Astrocyte (in vitro differentiated cells and primary cell): ENCODE measurements at regions not wholly inside any gene's neighbourhood (a gene's known extent, or its start where the extent isn't known, plus 50 kb on each side); places are given as distances from the start of the nearest gene placed in this dataset.

Experiments used
- DNase-seq: peaks from one replicate; pipeline ENCODE4 v3.0.0-alpha.2; 2010; ENCODE audit warnings: low read depth
- FAIRE-seq: peaks from 2 replicates; lab custom pipeline; 2011; peaks lifted over from hg19 to GRCh38; lab: Jason Lieb, UNC
- H2AFZ ChIP-seq: 2 replicates; pipeline ENCODE4 v1.6.0; 2012; ENCODE audit warnings: low read depth, low read length, inconsistent platforms
- H3K27ac ChIP-seq: 2 replicates; pipeline ENCODE4 v1.5.1; 2011; ENCODE audit warnings: low read depth, low read length, inconsistent platforms
- H3K27me3 ChIP-seq: 2 replicates; pipeline ENCODE4 v1.6.0; 2011; ENCODE audit warnings: low read length, inconsistent platforms; ENCODE audit not compliant: insufficient read depth
- H3K36me3 ChIP-seq: 2 replicates; pipeline ENCODE4 v1.5.1; 2011; ENCODE audit warnings: low read length, inconsistent platforms; ENCODE audit not compliant: insufficient read depth
- H3K4me1 ChIP-seq: 2 replicates; pipeline ENCODE4 v1.5.1; 2011; ENCODE audit warnings: low read length, inconsistent platforms; ENCODE audit not compliant: insufficient read depth
- H3K4me2 ChIP-seq: 2 replicates; pipeline ENCODE4 v1.6.0; 2012; ENCODE audit warnings: low read length, inconsistent platforms
- H3K4me3 ChIP-seq: 2 replicates; pipeline ENCODE4 v1.5.1; 2011; ENCODE audit warnings: low read depth, mild to moderate bottlenecking, low read length, inconsistent platforms; ENCODE audit not compliant: insufficient read depth
- H3K79me2 ChIP-seq: 2 replicates; pipeline ENCODE4 v1.6.0; 2012; ENCODE audit warnings: mild to moderate bottlenecking, low read length, inconsistent platforms; ENCODE audit not compliant: insufficient read depth
- H3K9ac ChIP-seq: 2 replicates; pipeline ENCODE4 v1.6.0; 2012; ENCODE audit warnings: mild to moderate bottlenecking, low read length, inconsistent platforms
- H3K9me3 ChIP-seq: 2 replicates; pipeline ENCODE4 v1.5.1; 2012; ENCODE audit warnings: low read depth, mild to moderate bottlenecking, low read length, inconsistent platforms; ENCODE audit not compliant: insufficient read depth
- H4K20me1 ChIP-seq: 2 replicates; pipeline ENCODE4 v1.6.0; 2012; ENCODE audit warnings: low read length, inconsistent platforms; ENCODE audit not compliant: insufficient read depth
- H3K27ac Mint-ChIP-seq: one replicate; pipeline ENCODE4 v1.8.0; 2021; ENCODE audit warnings: mild to moderate bottlenecking, mixed read lengths; ENCODE audit not compliant: unreplicated experiment
- H3K27me3 Mint-ChIP-seq: one replicate; pipeline ENCODE4 v1.8.0; 2021; ENCODE audit warnings: low read depth, mixed read lengths; ENCODE audit not compliant: unreplicated experiment
- H3K36me3 Mint-ChIP-seq: one replicate; pipeline ENCODE4 v1.8.0; 2021; ENCODE audit warnings: low read depth, mixed read lengths; ENCODE audit not compliant: unreplicated experiment
- H3K4me1 Mint-ChIP-seq: one replicate; pipeline ENCODE4 v1.8.0; 2021; ENCODE audit warnings: low read depth, mixed read lengths; ENCODE audit not compliant: unreplicated experiment
- H3K4me3 Mint-ChIP-seq: one replicate; pipeline ENCODE4 v1.8.0; 2021; ENCODE audit warnings: mild to moderate bottlenecking, moderate library complexity, mixed read lengths; ENCODE audit not compliant: unreplicated experiment
- H3K9me3 Mint-ChIP-seq: one replicate; pipeline ENCODE4 v1.8.0; 2021; ENCODE audit warnings: mild to moderate bottlenecking, mixed read lengths; ENCODE audit not compliant: unreplicated experiment
- EZH2 ChIP-seq: IDR thresholded peaks from 2 replicates; pipeline ENCODE4 v1.6.1; 2012; ENCODE audit warnings: mild to moderate bottlenecking, low read length, inconsistent platforms; ENCODE audit not compliant: insufficient read depth
- TF ChIP-seq, protein P1 (sequence below): IDR thresholded peaks from 2 replicates; pipeline ENCODE4 v1.5.1; 2011; ENCODE audit warnings: low read depth, mild to moderate bottlenecking, inconsistent platforms, low read length, moderate library complexity; ENCODE audit not compliant: insufficient read depth

DNA sequence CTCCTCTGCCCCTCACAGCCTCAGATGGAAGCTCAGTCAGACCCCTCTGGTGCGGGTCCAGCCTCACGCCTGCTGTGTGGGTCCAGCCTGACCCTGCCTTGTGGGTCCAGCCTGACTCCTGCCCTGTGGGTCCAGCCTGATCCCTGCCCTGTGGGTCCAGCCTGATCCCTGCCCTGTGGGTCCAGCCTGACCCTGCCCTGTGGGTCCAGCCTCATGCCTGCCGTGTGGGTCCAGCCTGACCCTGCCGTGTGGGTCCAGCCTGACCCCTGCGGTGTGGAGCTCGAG is 445.3 kb downstream of the BRD1 start:
- no peaks in the 10 kb centered on the region for H3K36me3 Mint-ChIP-seq
- Histone ChIP-seq H4K20me1 (no peaks in the 10 kb centered on the region), H3K4me3 (no peak overlapping the region), H3K9me3 (peaks cover 16% of the 10 kb centered on the region), H3K27ac (no peak overlapping the region), H3K27me3 (no peaks in the 10 kb centered on the region), H3K79me2 (no peaks in the 10 kb centered on the region), H2AFZ (no peak overlapping the region), H3K9ac (no peak overlapping the region), H3K4me1 (no peaks in the 10 kb centered on the region), H3K4me2 (no peak overlapping the region), H3K36me3 (no peaks in the 10 kb centered on the region)
- H3K27ac Mint-ChIP-seq: no peak overlapping the region
- H3K9me3 Mint-ChIP-seq: peaks cover 16% of the 10 kb centered on the region
- peaks cover 8% of the 10 kb centered on the region for H3K27me3 Mint-ChIP-seq
- no peak overlapping the region for H3K4me3 Mint-ChIP-seq
- FAIRE-seq (no peak), DNase-seq (no peak)
- no peak for TF ChIP-seq EZH2
- TF ChIP-seq, protein P1, sequence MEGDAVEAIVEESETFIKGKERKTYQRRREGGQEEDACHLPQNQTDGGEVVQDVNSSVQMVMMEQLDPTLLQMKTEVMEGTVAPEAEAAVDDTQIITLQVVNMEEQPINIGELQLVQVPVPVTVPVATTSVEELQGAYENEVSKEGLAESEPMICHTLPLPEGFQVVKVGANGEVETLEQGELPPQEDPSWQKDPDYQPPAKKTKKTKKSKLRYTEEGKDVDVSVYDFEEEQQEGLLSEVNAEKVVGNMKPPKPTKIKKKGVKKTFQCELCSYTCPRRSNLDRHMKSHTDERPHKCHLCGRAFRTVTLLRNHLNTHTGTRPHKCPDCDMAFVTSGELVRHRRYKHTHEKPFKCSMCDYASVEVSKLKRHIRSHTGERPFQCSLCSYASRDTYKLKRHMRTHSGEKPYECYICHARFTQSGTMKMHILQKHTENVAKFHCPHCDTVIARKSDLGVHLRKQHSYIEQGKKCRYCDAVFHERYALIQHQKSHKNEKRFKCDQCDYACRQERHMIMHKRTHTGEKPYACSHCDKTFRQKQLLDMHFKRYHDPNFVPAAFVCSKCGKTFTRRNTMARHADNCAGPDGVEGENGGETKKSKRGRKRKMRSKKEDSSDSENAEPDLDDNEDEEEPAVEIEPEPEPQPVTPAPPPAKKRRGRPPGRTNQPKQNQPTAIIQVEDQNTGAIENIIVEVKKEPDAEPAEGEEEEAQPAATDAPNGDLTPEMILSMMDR: no peak
- no peaks in the 10 kb centered on the region for H3K4me1 Mint-ChIP-seq

DNA sequence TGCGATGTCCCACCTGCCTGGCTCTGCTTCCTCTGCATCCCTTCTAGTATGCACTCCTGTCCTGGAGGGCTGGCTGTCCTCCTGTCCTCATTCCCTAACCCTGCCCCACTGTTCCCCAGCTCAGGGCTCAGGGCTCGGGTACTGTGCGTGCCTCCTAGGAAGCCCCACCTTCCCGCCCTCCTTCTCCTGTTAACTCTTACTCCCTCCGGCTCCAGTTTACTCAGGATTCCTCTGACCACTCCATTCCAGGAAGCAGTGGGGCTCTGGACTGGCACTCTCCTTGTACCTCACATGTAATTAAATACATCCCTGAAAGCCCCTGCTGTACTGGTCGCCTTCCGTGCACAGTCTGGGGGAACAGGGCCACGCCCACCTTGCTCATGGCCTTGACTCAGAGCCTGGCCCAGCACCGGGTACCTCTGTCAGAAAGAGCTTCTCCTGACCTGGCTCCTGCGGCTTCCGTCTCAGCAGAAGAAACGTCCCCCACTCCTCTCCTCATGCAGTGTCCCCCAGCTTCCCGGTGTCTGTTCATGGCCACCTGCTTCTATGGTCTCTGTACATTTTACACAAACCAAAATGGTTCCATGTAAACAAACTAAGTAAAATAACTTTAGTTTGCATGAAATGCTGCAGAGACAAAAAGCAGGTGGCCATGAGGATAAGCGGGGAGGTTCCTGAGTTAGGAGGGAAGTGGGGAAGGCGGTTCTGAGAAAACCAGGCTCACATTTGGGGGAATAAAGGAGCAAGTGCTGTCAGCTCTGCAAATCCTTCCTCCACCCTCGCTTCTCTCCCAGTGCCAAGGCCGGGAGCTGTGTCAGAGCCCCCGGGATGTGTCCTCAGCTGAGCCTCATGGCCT is 445.9 kb downstream of the BRD1 start:
- no peak overlapping the region for H3K4me2 ChIP-seq
- Mint-ChIP-seq H3K36me3 (no peaks in the 10 kb centered on the region), H3K9me3 (peaks cover 16% of the 10 kb centered on the region), H3K4me1 (no peaks in the 10 kb centered on the region), H3K27ac (no peak overlapping the region), H3K27me3 (peaks cover 8% of the 10 kb centered on the region), H3K4me3 (no peak overlapping the region)
- TF ChIP-seq, protein P1: no peak
- TF ChIP-seq EZH2: no peak
- H3K27ac ChIP-seq: no peak overlapping the region
- DNase-seq (no peak), FAIRE-seq (no peak)
- no peaks in the 10 kb centered on the region for H3K79me2 ChIP-seq
- no peaks in the 10 kb centered on the region for H3K4me1 ChIP-seq
- no peak overlapping the region for H2AFZ ChIP-seq
- no peaks in the 10 kb centered on the region for H3K27me3 ChIP-seq
- no peak overlapping the region for H3K4me3 ChIP-seq
- no peak overlapping the region for H3K9ac ChIP-seq
- H3K36me3 ChIP-seq: no peaks in the 10 kb centered on the region
- peaks cover 19% of the 10 kb centered on the region for H3K9me3 ChIP-seq
- no peaks in the 10 kb centered on the region for H4K20me1 ChIP-seq

DNA sequence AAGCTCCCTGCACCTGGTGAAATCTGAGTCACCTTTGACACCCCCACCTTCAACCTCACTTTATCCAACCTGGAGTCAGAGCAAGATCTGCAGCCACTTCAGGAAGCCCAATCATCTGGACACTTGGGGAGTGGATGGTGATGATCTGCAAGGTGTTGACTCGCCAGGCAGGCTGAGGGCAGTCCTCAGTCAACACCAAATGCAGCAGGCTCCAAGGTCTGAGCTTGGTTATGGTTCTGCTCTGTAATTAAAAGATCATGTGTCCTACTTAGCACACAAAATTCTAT is 446.9 kb downstream of the BRD1 start:
- TF ChIP-seq, protein P1: no peak
- no peak for TF ChIP-seq EZH2
- FAIRE-seq: no peak
- Histone ChIP-seq H4K20me1 (no peaks in the 10 kb centered on the region), H3K36me3 (no peaks in the 10 kb centered on the region), H3K4me3 (no peak overlapping the region), H3K27ac (no peak overlapping the region), H3K27me3 (no peaks in the 10 kb centered on the region), H3K4me1 (no peaks in the 10 kb centered on the region), H3K4me2 (no peak overlapping the region), H3K79me2 (no peaks in the 10 kb centered on the region), H3K9ac (no peak overlapping the region), H3K9me3 (peaks cover 19% of the 10 kb centered on the region), H2AFZ (no peak overlapping the region)
- no peak overlapping the region for H3K4me3 Mint-ChIP-seq
- no peaks in the 10 kb centered on the region for H3K4me1 Mint-ChIP-seq
- peaks cover 8% of the 10 kb centered on the region for H3K27me3 Mint-ChIP-seq
- H3K9me3 Mint-ChIP-seq: peaks cover 17% of the 10 kb centered on the region
- DNase-seq: no peak
- H3K27ac Mint-ChIP-seq: no peak overlapping the region
- no peaks in the 10 kb centered on the region for H3K36me3 Mint-ChIP-seq
